B cell (primary cell): ENCODE measurements at regions not wholly inside any gene's neighbourhood (a gene's known extent, or its start where the extent isn't known, plus 50 kb on each side); places are given as distances from the start of the nearest gene placed in this dataset.

Experiments used
- ATAC-seq: fragments of 200-7000 bp; cut with Tn5 transposase; one replicate; pipeline ENCODE4 v1.10.0; 2021; ENCODE audit warnings: low read depth, mild to moderate bottlenecking, moderate number of reproducible peaks, moderate library complexity
- CTCF ChIA-PET: fragments of 350-600 bp; sonication (Branson Sonifier 250); formaldehyde crosslinking; loops from one replicate; lab custom pipeline; 2021; ENCODE audit warnings: antibody characterized with exemption, inconsistent platforms; lab: Charles Lee
- POLR2A ChIA-PET: fragments of 350-600 bp; sonication (Branson Sonifier 250); formaldehyde crosslinking; loops from one replicate; lab custom pipeline; 2021; ENCODE audit warnings: antibody characterized with exemption; lab: Charles Lee
- DNase-seq: peaks from one replicate; pipeline ENCODE4 v3.0.0; 2013
- H2AFZ ChIP-seq: 2 replicates; pipeline ENCODE4 v1.6.1; 2012; ENCODE audit warnings: mild to moderate bottlenecking, low read depth, low read length; ENCODE audit not compliant: insufficient read depth, poor library complexity, severe bottlenecking
- H3K27ac ChIP-seq, 2 donors: 1 replicate in 1 of 2; 2 replicates in 1 of 2; pipeline ENCODE4 v1.5.1; 2012 to 2013; ENCODE audit warnings: low read length in 2 of 2, mild to moderate bottlenecking in 2 of 2, moderate library complexity in 1 of 2
- H3K27me3 ChIP-seq, 4 experiments: fragments of 200-600 bp in 1 of 4; sonication (generic) in 1 of 4; replicated peaks in 1 of 4; 1 replicate in 2 of 4; 2 replicates in 2 of 4; pipeline versions ENCODE4 v1.6.1 to v1.7.0; 2013 to 2016; ENCODE audit warnings: low read length in 3 of 4, mild to moderate bottlenecking in 2 of 4, mixed read lengths in 1 of 4, moderate library complexity in 1 of 4; ENCODE audit not compliant: insufficient read depth in 4 of 4, control insufficient read depth in 3 of 4; ENCODE audit errors: control extremely low read depth in 1 of 4
- H3K36me3 ChIP-seq, 2 experiments: replicated peaks in 1 of 2; 1 replicate in 1 of 2; 2 replicates in 1 of 2; pipeline versions ENCODE4 v1.6.1 to v1.7.1; 2013; ENCODE audit warnings: low read length in 1 of 2; ENCODE audit not compliant: insufficient read depth in 2 of 2, control insufficient read depth in 1 of 2; ENCODE audit errors: control extremely low read depth in 1 of 2, extremely low read depth in 1 of 2
- H3K4me1 ChIP-seq, 2 donors: fragments of 200-600 bp in 1 of 2; sonication (generic) in 1 of 2; 1 replicate in 1 of 2; 2 replicates in 1 of 2; pipeline versions ENCODE4 v1.5.1 to v1.6.1; 2013 to 2017; ENCODE audit warnings: low read length in 2 of 2; ENCODE audit not compliant: control insufficient read depth in 2 of 2, insufficient read depth in 2 of 2
- H3K4me2 ChIP-seq: replicated peaks from 2 replicates; pipeline ENCODE3; 2012; ENCODE audit warnings: mild to moderate bottlenecking, low read depth, low read length; ENCODE audit not compliant: poor library complexity, severe bottlenecking
- H3K4me3 ChIP-seq, 5 experiments: fragments of 200-600 bp in 1 of 5; sonication (generic) in 1 of 5; 1 replicate in 3 of 5; 2 replicates in 2 of 5; pipeline versions ENCODE4 v1.5.1 to v1.7.0; 2011 to 2016; ENCODE audit warnings: low read length in 4 of 5, mild to moderate bottlenecking in 4 of 5, low read depth in 2 of 5, control low read depth in 1 of 5, moderate library complexity in 1 of 5; ENCODE audit not compliant: insufficient read depth in 1 of 5; ENCODE audit errors: control extremely low read depth in 1 of 5, extremely low read depth in 1 of 5
- H3K79me2 ChIP-seq: fragments of 200-600 bp; sonication (generic); one replicate; pipeline ENCODE4 v1.6.0; 2016; ENCODE audit warnings: low read length; ENCODE audit not compliant: control insufficient read depth, insufficient read depth
- H3K9ac ChIP-seq: fragments of 200-600 bp; sonication (generic); 2 replicates; pipeline ENCODE4 v1.6.1; 2017; ENCODE audit warnings: mild to moderate bottlenecking, low read length, moderate library complexity
- H3K9me3 ChIP-seq, 3 donors: one replicate each; pipeline versions ENCODE4 v1.6.1 to v1.7.1; 2013; ENCODE audit warnings: low read length in 2 of 3; ENCODE audit not compliant: control insufficient read depth in 2 of 3, insufficient read depth in 1 of 3; ENCODE audit errors: control extremely low read depth in 1 of 3
- H4K20me1 ChIP-seq: 2 replicates; pipeline ENCODE4 v1.6.0; 2012; ENCODE audit warnings: mild to moderate bottlenecking, low read length; ENCODE audit not compliant: insufficient read depth, control insufficient read depth, poor library complexity, severe bottlenecking
- H3K27ac Mint-ChIP-seq: one replicate; pipeline ENCODE4 v1.8.0; 2021; ENCODE audit warnings: mixed read lengths
- H3K27me3 Mint-ChIP-seq: one replicate; pipeline ENCODE4 v1.8.0; 2021; ENCODE audit warnings: mixed read lengths
- H3K4me1 Mint-ChIP-seq: one replicate; pipeline ENCODE4 v1.8.0; 2021; ENCODE audit warnings: mixed read lengths
- H3K4me3 Mint-ChIP-seq: one replicate; pipeline ENCODE4 v1.8.0; 2021; ENCODE audit warnings: mixed read lengths
- H3K9me3 Mint-ChIP-seq: one replicate; pipeline ENCODE4 v1.8.0; 2022; ENCODE audit warnings: mixed read lengths; ENCODE audit not compliant: insufficient read depth
- CTCF ChIP-seq: fragments of 200-600 bp; IDR thresholded peaks from one replicate; pipeline ENCODE4 v1.8.0; 2022; ENCODE audit warnings: antibody characterized with exemption, mild to moderate bottlenecking
- EZH2 ChIP-seq: IDR thresholded peaks from 2 replicates; pipeline ENCODE4 v1.6.1; 2012; ENCODE audit warnings: borderline replicate concordance, low read depth, mild to moderate bottlenecking, moderate library complexity, low read length; ENCODE audit not compliant: insufficient read depth, poor library complexity, severe bottlenecking
- WGBS: methylation state at CpG from one replicate; pipeline ENCODE4 v1.1.5; 2013; ENCODE audit warnings: missing lambda C conversion rate; ENCODE audit not compliant: insufficient coverage; 5-methylcytosine and 5-hydroxymethylcytosine counted together
- intact Hi-C: fragments of 100-400 bp; cut with micrococcal nuclease; formaldehyde crosslinking; loops from one replicate; pipeline ENCODE4 v1.10.0; 2022

GRCh38 chr6:6930223-6930880, 177.4 kb upstream of the RREB1 start:
- no peak for ATAC-seq
- no peak overlapping the region for H3K4me3 Mint-ChIP-seq
- Histone ChIP-seq H3K79me2 (no peaks in the 10 kb centered on the region), H3K9ac (no peak overlapping the region), H3K4me2 (no peak overlapping the region), H3K36me3 (no peaks in the 10 kb centered on the region), H3K4me1 (peaks cover 0 to 9% of the 10 kb centered on the region in 2 donors), H4K20me1 (no peaks in the 10 kb centered on the region), H3K9me3 (no peaks in the 10 kb centered on the region), H3K27ac (no peak overlapping the region), H2AFZ (no peak overlapping the region), H3K4me3 (no peak overlapping the region), H3K27me3 (no peaks in the 10 kb centered on the region)
- peaks cover 18% of the 10 kb centered on the region for H3K4me1 Mint-ChIP-seq
- DNase-seq = no peak
- no peak overlapping the region for H3K27ac Mint-ChIP-seq
- 94% methylated on average over 7 of the region's 9 CpGs for WGBS
- POLR2A ChIA-PET = interaction anchor here (0.5 kb wide), 1 partner anchor 995 kb away, joined by 3 read pairs; no protein-coding TSS in a partner anchor
- intact Hi-C loops = no loop called here
- CTCF ChIA-PET = no interaction called here
- H3K9me3 Mint-ChIP-seq = no peaks in the 10 kb centered on the region
- no peak for TF ChIP-seq EZH2
- no peak for TF ChIP-seq CTCF
- H3K27me3 Mint-ChIP-seq = peaks cover 5% of the 10 kb centered on the region
